ENCODE measurements at regions not wholly inside any gene's neighbourhood (a gene's known extent, or its start where the extent isn't known, plus 50 kb on each side); places are given as distances from the start of the nearest gene placed in this dataset.

DNA sequence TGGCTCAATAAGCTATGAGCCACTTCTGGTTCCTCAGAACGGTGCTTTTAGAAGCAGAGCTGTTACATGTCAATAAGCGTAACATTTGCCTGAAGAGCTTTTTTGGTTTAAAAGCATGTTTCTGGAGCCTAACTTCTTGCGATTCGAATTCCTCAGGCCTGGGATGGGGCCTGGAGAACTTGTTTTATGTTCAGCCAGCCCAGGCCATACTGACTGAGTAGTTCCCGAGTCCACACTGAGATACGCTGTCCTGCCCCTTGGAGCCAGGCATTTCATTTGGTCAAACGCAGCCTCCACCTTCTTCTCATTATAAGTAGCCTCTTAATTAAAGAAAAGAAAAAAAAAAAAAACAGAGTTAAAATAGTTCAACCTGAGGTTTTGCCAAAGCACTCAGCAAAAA, 260.6 kb upstream of the ANKRD55 start:
- DNase-seq (ENCODE audit: low read depth in 1 of 2, low spot score in 1 of 2): no peak
- H3K27me3 ChIP-seq: no peaks in the 10 kb centered on the region
- no peaks in the 10 kb centered on the region for H3K36me3 ChIP-seq
- H3K27ac ChIP-seq: peak overlapping the region; percentile 12
- no peaks in the 10 kb centered on the region for H3K9me3 ChIP-seq (ENCODE audit: low read depth)
- H3K4me1 ChIP-seq (ENCODE audit: low read depth): peaks cover 58% of the 10 kb centered on the region
- no peak overlapping the region for H3K4me3 ChIP-seq
- TF ChIP-seq, protein P1, sequence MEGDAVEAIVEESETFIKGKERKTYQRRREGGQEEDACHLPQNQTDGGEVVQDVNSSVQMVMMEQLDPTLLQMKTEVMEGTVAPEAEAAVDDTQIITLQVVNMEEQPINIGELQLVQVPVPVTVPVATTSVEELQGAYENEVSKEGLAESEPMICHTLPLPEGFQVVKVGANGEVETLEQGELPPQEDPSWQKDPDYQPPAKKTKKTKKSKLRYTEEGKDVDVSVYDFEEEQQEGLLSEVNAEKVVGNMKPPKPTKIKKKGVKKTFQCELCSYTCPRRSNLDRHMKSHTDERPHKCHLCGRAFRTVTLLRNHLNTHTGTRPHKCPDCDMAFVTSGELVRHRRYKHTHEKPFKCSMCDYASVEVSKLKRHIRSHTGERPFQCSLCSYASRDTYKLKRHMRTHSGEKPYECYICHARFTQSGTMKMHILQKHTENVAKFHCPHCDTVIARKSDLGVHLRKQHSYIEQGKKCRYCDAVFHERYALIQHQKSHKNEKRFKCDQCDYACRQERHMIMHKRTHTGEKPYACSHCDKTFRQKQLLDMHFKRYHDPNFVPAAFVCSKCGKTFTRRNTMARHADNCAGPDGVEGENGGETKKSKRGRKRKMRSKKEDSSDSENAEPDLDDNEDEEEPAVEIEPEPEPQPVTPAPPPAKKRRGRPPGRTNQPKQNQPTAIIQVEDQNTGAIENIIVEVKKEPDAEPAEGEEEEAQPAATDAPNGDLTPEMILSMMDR (IDR thresholded peaks at IDR 0.05; ENCODE audit: low read depth, low read length): no peak

DNA sequence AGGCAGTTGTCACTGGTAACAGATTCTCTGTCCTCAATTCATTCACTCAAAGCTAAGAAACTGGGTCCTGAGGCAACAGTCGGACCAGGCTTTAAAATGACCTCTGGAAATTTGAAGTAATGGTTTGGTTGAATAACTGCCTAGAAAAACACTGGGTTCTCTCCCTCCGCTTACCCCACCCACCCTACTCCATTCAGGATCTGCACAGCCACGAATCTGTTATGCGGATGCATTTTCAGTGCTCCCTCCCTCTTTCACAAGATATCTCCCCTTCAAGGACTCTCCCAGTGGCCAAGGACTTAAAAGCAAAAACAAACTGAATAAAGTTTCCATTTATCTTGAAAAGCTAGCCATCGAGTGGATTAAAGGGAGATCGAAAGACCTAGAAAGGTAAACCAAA, 260.2 kb upstream of the ANKRD55 start:
- DNase-seq (ENCODE audit: low read depth in 1 of 2, low spot score in 1 of 2): no peak
- TF ChIP-seq, protein P1 (IDR thresholded peaks at IDR 0.05; ENCODE audit: low read depth, low read length): no peak
- Histone ChIP-seq H3K9me3 (ENCODE audit: low read depth) (no peaks in the 10 kb centered on the region), H3K4me1 (ENCODE audit: low read depth) (peaks cover 58% of the 10 kb centered on the region), H3K27ac (no peak overlapping the region), H3K36me3 (no peaks in the 10 kb centered on the region), H3K4me3 (no peak overlapping the region), H3K27me3 (no peaks in the 10 kb centered on the region)

DNA sequence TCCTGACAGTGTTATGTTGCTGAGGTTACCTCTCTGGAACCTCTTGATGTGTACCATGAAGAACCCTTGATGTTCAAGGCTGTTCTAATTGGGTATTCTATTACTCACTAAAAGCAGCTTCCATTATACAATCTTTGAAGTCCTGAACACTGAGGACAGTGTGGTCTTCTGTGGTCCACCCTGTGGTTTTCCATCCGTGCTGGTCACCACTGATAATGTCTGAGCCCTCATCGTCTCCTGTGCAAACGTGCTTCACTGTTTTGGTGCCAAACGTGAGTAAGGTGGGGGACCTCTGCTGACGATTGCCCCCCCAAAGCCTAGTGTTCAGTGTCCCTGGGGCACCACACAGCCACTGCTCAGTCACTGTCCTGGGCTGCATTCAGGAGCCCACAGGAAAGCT, 259.7 kb upstream of the ANKRD55 start:
- Histone ChIP-seq H3K4me1 (ENCODE audit: low read depth) (peaks cover 58% of the 10 kb centered on the region), H3K27me3 (no peaks in the 10 kb centered on the region), H3K4me3 (no peak overlapping the region), H3K9me3 (ENCODE audit: low read depth) (no peaks in the 10 kb centered on the region), H3K27ac (no peak overlapping the region), H3K36me3 (no peaks in the 10 kb centered on the region)
- DNase-seq (ENCODE audit: low read depth in 1 of 2, low spot score in 1 of 2): no peak
- TF ChIP-seq, protein P1 (IDR thresholded peaks at IDR 0.05; ENCODE audit: low read depth, low read length): no peak

DNA sequence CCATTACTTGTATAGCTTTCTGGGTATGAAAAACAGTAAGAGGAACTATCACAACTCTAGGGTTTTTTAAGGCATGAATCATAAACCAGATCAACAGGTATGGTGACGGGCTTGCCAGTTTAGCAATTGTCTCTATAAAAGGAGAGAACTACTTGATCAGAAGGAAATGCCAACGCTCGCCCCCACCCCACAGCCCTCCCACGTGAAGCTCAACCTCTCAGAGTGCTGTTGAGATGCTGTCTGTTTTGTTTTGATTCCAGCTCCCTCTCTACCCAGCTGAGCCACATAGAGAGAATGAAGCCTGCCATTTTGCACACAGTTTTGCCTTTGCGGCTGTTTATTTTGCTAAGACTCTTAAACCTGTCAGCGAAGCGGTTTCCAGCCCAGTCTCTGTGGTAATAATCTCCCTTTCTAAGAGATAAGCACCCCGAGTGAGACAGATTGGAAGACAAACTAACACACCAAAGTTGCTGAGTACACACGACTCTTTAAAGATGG, 257.9 kb upstream of the ANKRD55 start:
- H3K9me3 ChIP-seq (ENCODE audit: low read depth): no peaks in the 10 kb centered on the region
- H3K27me3 ChIP-seq: no peaks in the 10 kb centered on the region
- H3K4me3 ChIP-seq: no peak overlapping the region
- peak; percentile 58 to 80 for DNase-seq (ENCODE audit: low read depth in 1 of 2, low spot score in 1 of 2)
- H3K4me1 ChIP-seq (ENCODE audit: low read depth): peaks cover 46% of the 10 kb centered on the region
- peak overlapping the region; percentile 85 for H3K27ac ChIP-seq
- TF ChIP-seq, protein P1 (IDR thresholded peaks at IDR 0.05; ENCODE audit: low read depth, low read length): no peak
- H3K36me3 ChIP-seq: no peaks in the 10 kb centered on the region

GRCh38 chr5:56489272-56489671, 256.1 kb upstream of the ANKRD55 start:
- TF ChIP-seq, protein P1 (IDR thresholded peaks at IDR 0.05; ENCODE audit: low read depth, low read length): no peak
- Histone ChIP-seq H3K36me3 (no peaks in the 10 kb centered on the region), H3K9me3 (ENCODE audit: low read depth) (no peaks in the 10 kb centered on the region), H3K27me3 (no peaks in the 10 kb centered on the region), H3K27ac (no peak overlapping the region), H3K4me3 (no peak overlapping the region), H3K4me1 (ENCODE audit: low read depth) (peaks cover 37% of the 10 kb centered on the region)
- DNase-seq (ENCODE audit: low read depth in 1 of 2, low spot score in 1 of 2): no peak
